NCI-H1417 (cell line): ENCODE measurements at regions not wholly inside any gene's neighbourhood (a gene's known extent, or its start where the extent isn't known, plus 50 kb on each side); places are given as distances from the start of the nearest gene placed in this dataset.

Experiments
- DNase-seq, 3 experiments: peaks; one replicate each; lab custom pipeline; 2025; lab: John Stamatoyannopoulos, UW

DNA sequence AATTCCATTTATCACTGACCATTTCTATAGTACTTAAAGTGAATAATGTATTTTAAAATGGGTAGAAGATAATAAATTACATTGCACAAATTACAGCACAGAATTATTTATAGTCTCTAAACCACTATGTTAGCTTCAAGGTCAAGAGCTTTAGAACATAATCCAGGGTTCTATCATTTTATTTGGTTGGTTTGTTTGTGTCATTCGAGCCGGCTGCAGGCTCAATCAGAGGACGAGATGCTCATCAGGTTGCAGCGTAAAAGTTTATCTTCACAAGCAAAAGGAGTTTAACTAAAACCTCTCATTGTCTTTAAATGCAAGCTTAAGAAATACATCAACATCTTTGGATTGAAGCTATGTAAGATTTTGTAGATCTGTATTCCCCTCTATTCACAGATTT is 523.8 kb downstream of the EFNA5 start:
- no peak for DNase-seq

DNA sequence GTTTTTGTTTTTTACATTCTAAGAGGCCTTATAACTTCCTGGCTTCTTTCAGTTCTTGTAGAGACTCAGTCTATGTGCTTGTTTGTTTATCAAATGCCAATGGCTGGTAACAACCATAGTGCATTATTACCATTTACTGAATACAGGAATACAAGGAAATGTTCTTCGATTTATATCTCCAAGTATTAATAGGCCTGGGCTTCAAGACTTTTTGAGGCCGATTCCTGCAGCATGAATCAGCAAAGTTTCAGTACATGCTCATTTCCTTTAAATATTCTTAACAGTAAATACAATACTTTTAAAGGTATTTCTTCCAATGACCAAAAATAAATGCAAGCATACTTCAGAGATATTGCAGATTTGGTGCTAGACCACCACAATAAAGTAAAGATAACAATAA is 535.3 kb downstream of the EFNA5 start:
- no peak for DNase-seq

DNA sequence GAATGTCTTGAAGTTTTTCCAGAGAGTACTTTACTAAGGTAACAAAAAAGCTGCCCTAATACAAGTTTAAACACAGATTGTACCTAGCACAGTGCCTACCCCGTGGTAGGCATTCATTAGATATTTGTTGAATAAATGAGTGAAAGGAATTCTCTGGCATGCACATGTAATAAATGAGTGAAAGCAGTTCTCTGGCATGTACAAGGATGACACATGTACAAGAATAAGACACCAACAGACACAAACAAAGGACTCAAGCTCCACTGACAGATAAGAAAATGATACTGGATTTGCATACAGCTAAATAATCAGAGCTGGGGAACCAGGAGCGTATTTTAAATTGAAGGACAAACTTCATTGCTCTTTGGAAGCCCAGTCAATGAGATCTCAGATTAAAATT is 535.8 kb downstream of the EFNA5 start:
- no peak for DNase-seq

DNA sequence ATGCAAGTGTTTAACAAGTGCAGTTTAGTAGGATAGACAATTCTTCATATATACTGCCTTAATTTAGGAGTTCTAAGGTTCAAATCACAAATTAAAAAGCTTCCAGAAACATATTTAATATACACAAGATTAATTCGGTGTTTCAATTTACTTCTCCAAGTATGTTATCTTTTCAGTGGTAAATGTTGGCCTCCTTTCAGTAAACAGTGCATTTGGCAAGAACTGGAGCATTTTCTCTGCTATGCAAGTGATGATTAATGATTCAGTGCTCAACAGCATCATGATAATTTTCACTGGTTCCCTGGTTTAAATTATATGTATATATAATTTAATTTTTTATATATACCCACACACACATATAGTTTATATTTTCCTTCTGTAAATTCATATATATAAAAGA is 541.7 kb downstream of the EFNA5 start:
- DNase-seq: no peak

DNA sequence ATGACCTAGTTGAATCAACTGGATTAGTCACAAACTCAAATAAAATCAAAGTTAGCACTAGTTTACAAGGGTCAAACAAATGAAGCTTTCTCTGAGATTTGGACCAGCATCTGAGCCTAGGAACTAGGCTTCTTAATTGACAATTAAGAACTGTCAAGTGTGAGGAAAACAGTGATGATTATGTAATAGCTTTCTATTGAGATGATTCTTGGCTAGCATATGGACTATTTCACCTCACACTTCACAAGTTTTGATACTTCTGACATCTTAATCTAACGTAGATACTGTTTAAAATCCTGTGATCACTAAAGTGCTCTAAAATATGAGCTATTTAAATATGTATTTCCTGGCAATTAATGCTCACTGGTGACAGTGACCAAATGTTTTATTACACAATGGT is 542.9 kb downstream of the EFNA5 start:
- DNase-seq: peak in 1 of 3 experiments; percentile 9

DNA sequence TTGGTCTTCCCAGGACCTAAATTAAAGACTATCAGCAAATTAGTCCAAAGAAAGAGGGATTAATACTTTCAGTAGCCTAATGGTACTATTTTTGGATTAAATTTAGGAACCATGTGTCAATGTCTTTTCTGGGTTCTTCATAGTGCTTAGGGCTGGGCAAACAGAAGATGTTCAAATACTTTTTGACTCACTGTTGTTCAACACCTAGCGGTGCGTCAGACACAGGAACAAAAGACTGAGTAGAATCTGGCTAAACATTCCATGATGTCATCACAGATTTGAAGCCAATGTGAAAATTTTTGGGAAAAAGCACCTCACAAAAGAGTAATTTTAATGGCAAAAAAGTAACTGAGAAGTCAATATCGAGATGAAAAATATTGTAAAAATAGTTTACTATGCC is 544.4 kb downstream of the EFNA5 start:
- DNase-seq: no peak

DNA sequence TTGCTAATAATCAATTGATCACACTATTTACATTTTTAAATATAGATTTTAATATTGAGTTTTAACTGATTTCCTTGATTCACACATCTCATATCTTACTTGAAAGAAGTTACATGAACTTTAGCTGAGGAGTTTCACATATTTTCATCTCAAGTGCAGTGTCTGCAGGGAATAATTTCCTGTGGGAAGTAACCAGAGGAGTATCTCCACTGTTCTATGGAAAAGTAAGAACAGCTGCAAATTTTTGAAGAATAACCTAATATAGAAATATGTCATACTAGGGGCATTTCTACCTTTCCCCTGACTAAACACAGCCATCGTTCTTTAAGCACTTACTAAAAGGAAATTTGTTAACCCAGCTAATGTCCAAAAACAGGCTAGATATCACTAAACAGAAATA is 546.4 kb downstream of the EFNA5 start:
- DNase-seq: no peak

DNA sequence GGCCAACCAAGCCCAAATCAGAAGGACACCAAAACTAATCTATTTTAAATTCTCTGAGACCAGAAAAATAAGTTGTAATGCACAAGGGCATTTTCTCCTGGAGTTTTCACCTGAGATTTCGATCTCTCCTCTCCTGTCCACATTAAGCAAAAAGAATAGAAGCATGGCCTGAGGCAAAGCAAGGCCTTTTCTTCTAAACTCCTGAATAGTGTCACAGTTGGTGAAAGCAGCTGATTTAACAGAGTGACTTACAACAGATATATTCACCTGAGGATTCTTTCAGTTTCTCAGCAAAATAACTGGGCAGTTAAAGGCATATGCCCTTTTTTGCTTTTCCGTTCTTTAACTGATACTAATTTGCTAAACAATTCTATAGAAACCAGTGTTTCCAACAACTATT is 547.7 kb downstream of the EFNA5 start:
- DNase-seq: no peak

DNA sequence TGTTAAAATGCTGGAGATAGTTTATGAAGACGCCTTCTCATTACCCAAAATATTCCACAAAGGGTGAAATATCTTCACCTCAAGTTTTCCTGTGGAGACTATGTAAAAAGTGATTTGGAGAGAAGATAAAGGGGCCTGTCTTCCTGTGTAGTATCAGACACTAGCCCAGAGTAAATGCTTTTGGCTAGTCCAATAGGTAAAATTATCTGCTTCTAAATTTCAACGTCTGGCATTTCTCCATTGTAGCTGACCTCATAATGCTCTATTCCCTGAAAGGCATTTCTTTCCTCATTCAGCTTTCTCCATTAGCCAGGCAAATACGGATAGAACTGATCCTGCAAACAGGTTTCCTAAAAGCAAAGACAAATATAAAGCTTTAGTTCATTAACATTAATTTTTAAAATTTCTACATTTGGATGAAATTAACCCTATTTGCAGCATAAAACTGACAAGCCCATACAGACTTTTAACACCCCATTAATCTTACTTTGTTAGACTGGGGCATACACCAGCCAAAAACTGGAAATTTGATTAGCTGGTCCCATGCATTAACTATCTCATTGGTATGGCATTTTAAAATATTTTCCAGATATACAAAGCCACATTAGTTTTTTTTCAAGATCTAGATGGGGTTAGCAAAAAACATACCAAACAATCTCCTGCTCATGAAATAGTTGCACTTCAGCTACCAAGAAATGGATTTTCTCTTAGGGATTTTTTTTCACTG is 548.8 kb downstream of the EFNA5 start:
- DNase-seq: no peak

DNA sequence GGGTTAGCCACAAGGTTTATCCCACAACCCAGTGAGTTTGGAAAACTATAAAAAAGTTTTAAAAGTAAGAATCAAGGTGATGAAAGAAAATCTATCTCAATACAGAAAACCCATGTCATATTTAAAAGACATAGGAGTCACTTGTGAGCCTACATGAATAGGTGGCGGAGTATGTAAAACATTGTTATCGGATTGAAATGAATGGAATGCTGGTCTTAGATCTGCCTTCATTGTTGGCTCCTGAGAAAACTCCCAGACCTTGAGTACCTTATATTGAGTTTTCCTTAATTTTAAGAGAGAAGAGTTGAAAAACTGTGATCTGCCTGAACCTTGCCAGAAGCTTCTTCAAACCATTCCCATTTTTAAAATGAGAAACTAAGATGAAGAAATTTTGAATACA is 551.1 kb downstream of the EFNA5 start:
- no peak for DNase-seq

DNA sequence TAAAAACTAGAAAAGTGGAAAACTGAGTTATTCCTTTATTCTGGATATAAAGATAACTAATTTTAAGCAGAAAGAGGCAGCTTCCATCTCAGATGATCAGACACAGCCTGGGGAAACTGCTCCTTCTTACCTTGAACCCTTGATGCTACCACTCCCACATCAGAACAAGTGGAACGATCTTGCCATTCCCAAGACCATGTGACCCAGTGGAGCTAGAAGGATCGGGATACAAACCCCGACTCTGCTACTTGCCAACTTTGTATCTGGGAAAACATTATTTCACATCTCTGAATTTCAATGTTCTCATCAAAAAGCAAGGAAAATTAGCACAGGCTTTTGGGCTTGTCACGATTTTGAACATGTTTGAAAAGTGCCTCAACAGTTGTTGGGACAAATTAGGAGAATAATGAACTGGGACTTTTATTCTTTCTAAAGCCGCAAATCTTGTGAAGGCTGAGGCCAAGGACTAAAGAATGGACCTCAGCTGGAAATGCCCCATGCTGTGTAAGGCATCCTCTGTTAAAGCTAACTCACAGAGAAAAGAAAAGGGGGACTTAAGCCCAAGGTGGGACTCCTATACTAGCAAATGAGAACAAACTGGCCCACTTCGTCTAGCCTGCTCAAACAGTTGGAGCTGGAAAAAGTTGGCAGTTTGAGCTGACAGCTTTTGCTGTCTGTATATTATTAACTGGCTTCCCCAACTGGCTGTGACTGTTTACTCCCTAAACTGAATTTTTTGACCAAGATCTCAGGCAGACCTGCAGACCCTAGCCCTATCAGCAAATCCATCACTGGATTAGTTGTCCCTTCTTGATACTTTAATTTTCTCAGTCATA is 552.3 kb downstream of the EFNA5 start:
- no peak for DNase-seq

DNA sequence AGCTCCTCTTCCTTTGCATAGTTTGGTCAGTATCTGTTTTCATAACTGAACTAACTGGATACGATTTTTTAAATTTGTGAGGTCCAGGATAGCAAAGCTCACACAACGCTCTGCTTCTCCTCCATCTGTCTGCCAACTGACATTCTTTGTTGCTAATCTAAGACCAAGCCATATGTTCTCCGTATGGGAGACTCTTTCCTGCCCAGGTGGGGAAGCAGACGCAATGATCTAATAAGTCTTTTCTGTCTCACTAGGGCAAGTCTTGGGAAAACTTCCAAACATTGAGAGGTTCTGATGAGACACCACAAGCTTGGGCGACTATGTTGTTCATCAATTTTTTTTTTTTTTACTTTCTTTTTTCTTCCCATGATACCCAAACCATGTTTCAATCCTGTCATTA is 558.5 kb downstream of the EFNA5 start:
- no peak for DNase-seq

DNA sequence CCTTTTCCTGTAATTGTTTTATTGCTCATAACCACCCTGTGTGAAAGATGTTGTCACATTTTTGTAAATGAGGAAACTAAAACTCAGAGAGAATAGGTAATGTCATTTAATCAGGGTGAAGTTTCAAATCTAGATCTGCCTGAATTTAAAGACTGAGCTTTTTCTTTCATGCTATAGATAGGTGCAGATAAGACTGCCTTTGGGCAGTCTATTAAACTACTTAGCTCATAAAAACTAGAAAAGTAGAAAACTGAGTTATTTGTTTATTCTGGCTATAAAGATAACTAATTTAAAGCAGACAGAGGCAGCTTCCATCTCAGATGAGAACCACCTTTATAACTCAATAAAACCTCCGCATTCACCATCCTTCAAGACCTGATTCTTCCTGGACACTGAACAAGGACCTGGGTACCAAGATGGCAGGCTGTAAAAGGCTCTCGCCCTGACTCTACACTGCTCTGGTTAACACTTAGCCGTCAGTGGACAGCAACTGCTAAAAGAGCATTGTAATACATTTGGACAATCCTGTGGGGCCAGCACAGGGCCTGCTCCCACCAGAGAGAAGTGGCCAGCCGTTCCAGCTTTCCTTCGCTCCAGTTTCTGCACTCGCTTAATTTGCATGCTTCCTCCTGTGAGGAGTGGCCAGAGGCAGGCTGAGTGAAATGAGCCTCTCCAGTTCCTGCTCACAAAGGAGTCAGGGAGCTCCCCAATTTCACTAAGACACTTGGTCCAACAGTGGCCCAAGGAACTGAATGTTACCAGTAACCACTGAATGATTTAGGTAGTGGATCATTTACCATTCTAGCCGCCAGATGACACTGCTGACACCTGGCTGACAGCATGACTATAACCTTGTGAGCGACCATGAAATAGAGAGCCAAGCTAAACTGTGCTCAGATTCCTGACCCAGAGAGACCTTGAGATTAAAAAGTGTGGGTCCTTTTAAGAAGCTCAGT is 566.4 kb downstream of the EFNA5 start:
- DNase-seq: no peak

DNA sequence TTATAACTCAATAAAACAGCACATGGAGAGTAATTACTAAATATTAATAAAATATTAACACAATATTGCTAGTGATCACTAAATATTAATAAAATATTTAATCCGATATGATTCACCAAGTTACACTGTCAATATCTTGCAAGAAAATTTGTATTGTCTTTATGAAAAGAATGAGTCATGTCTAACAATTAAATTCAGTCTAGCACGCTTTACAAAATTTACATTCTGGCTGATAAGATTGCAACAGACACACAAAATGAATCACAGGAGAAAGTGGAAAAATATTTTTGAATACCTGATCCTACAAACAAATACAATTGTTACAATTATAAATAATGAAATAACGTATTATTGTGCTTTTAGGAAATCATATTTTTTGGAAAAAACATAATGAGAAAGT is 567.2 kb downstream of the EFNA5 start:
- no peak for DNase-seq

DNA sequence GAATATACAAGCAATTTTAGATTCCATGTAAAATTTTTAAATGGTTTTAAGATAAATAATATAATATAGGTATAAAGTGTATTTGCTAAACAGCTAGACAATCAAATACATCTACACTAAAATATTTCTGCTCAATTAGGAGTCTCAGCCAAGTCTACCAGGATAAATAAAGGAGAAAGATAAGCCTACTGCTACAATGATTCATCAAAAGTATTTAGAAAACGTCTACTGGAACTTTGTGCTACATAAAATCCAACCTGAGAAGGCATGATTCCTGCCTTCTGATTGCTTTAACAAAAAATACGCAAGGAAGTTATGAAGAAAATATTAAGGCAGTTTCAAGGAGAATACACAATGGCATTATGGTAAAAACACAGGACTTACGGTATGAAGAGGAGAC is 570.6 kb downstream of the EFNA5 start:
- DNase-seq: no peak

DNA sequence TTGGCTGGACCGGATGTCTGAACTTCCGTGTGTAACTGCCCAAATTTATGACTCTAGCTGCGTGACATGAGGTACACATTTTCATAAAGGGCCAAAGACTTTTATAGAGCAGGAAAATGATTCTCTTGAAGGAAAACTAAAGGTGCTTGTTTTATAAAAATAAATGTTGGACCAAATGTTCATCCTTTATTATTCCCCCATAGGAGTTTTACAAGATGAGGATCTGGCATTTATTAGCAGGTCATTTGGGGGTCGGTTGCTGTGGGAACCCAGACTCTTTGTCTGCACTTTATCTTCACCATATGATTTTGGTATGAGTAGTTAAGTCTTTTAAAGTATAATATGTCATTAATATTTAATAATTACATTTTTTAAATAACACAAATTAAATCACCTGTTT is 571.2 kb downstream of the EFNA5 start:
- no peak for DNase-seq

DNA sequence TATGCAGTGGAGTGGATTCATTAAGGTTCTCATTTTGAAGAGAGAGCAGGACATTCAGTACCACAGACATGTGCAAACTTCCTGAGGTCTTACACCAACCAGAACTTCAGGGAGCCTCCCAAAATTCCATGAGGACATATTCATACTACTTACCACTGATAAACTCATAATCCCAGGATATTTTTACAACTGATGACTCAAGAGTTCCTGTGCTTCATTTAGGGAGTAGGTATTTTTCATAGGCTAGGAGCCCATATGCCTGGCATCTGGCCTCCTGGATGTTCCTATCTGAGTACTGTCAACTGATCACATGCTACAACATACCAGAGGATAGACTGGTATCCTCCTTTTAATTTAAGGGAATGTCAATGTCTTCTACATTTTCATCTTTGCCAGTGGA is 578.0 kb downstream of the EFNA5 start:
- DNase-seq: no peak

DNA sequence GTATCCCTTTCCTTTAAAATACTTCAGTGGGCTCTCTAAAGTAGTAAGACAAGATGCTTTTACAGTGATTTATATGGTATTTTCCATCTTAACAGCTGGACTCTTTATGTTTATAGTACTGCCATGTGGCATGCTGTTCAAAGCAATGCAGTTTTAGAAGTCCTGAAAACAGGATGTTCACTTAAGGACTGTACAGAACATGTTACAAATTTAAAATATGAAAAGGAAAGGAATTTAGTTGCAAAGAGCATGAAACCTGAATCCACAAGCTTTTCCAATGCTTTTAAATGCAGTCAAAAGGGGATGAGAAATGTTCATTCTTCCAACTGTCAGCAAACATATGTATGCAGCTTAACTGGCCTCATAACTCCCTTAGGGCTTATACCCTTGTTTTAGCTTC is 580.2 kb downstream of the EFNA5 start:
- peak in 1 of 3 experiments; percentile 16 for DNase-seq

DNA sequence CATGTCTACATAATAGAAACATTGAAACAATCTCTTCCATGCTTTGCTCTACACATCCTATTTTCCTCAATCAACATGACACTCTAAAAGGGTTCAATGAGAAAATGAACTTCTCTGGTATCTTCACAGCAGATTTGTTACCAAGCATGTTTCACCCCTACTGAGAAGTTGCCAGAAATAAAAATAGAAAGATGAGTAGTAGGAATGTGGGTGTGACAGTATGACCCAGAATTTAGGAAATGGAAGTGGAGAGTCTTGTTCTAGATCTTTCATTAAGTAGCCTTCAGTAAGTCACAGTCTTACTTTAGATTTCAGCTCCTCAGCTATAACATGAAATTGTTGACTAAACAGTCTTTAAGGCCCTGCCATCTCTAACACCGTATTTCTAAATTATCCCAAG is 581.8 kb downstream of the EFNA5 start:
- no peak for DNase-seq

DNA sequence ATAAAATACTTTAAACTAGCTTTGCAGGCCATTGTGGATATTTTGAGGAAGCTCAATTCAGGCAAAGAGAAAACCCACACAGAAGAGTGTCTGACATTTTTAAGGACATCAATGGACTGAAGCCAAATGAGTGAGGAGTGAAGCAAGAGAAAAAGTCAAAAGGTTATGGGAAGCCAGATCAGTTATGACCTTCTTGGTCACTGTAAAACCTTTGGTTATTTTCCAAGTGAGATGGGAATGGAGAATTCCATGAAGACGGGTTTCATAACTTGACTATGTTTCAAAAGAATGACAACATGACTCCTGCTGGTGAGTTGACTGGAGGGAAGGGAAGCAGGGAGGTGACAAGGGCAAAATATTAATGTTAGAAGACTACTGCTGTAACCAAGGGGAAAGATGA is 585.2 kb downstream of the EFNA5 start:
- no peak for DNase-seq

DNA sequence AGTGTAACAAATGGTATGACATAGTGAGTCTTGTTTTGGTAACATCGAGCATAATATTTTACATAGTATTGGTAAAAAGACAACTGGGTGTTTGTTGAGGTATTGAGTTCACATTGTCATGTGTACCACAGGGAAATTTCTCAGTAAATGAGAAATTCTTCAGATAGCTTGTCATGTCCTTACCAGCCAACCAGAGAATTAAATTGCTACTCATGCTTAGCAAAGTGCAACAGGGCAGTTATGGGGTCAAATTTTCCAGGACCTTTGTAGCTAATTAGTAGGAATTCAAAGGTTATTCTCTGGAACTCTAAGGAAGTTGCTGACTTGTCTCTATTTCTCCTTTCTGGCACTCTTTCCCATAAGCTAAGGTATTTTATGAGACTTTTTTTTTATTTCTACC is 595.7 kb downstream of the EFNA5 start:
- DNase-seq: no peak

DNA sequence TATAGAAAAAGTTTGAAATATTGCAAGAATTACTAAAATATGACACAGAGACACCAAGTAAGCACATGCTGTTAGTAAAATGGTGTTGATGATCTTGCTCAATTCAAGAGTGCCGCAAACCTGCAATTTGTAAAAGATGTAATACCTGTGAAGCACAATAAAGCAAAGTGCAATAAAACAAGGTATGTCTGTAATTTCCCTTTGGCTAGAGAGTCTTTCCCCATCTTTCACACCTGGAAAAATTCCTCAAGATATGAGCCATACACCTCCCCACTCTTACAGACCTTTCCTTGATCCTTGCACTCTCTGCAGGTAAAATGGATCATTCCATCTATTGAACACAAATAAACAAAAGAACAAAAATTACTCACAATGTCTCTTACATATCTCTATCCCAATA is 597.8 kb downstream of the EFNA5 start:
- no peak for DNase-seq

DNA sequence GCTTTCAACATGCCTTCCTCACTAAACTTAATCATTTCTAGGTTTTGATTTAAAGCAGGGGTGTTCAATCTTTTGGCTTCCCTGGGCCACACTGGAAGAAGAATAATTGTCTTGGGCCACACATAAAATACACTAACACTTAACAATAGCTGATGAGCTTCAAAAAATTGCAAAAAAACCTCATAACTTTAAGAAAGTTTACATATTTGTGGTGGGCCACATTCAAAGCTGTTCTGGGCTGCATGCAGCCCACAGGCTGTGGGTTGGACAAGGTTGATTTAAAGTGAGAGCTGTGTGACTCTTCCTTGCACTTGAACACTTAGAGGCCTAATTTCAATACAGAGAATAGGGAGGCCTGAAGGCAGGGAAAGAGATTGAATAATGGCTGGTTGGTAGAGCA is 598.3 kb downstream of the EFNA5 start:
- no peak for DNase-seq
